ENCODE measurements at regions not wholly inside any gene's neighbourhood (a gene's known extent, or its start where the extent isn't known, plus 50 kb on each side); places are given as distances from the start of the nearest gene placed in this dataset.
"Not testable (repeated sequence)": the region's sequence is repeated elsewhere in the genome, so short reads cannot be mapped to it uniquely, and the experiment has no call there.

GRCh38 chr1:196160066-196160795 is 448.0 kb downstream of the KCNT2 start:
- no peak for DNase-seq

- DNase-seq = no peak
Measured at GRCh38 chr1:196155586-196155985, 452.7 kb downstream of the KCNT2 start.

GRCh38 chr1:196152975-196153374 is 455.3 kb downstream of the KCNT2 start:
- DNase-seq = no peak

GRCh38 chr1:196152086-196152485 is 456.2 kb downstream of the KCNT2 start:
- no peak for DNase-seq

GRCh38 chr1:196148367-196148970 is 459.8 kb downstream of the KCNT2 start:
- DNase-seq = no peak

GRCh38 chr1:196147530-196147929 is 460.7 kb downstream of the KCNT2 start:
- no peak for DNase-seq

- not testable (repeated sequence) for DNase-seq
Measured at GRCh38 chr1:196145151-196145550, 463.1 kb downstream of the KCNT2 start.

GRCh38 chr1:196144588-196144987 is 463.7 kb downstream of the KCNT2 start:
- DNase-seq = no peak

GRCh38 chr1:196143602-196144342 is 464.5 kb downstream of the KCNT2 start:
- no peak for DNase-seq

- DNase-seq = no peak
Measured at GRCh38 chr1:196142111-196142640, 466.1 kb downstream of the KCNT2 start.

- no peak for DNase-seq
Measured at GRCh38 chr1:196136396-196136795, 471.8 kb downstream of the KCNT2 start.

GRCh38 chr1:196131691-196132090 is 476.5 kb downstream of the KCNT2 start:
- DNase-seq = no peak

GRCh38 chr1:196128835-196129234 is 479.4 kb downstream of the KCNT2 start:
- DNase-seq = no peak

- DNase-seq = no peak
Measured at GRCh38 chr1:196121181-196121580, 487.1 kb downstream of the KCNT2 start.

GRCh38 chr1:196115646-196116045 is 492.6 kb downstream of the KCNT2 start:
- no peak for DNase-seq

GRCh38 chr1:196114193-196114592 is 494.0 kb downstream of the KCNT2 start:
- DNase-seq = no peak

- not testable (repeated sequence) for DNase-seq
Measured at GRCh38 chr1:196108990-196109389, 499.2 kb downstream of the KCNT2 start.

- no peak for DNase-seq
Measured at GRCh38 chr1:196105901-196106300, 502.3 kb downstream of the KCNT2 start.

GRCh38 chr1:196102826-196103225 is 505.4 kb downstream of the KCNT2 start:
- no peak for DNase-seq

GRCh38 chr1:196098000-196098399 is 510.2 kb downstream of the KCNT2 start:
- no peak for DNase-seq

- DNase-seq = no peak
Measured at GRCh38 chr1:196094821-196095220, 513.4 kb downstream of the KCNT2 start.

GRCh38 chr1:196091397-196092135 is 516.7 kb downstream of the KCNT2 start:
- DNase-seq = no peak

- DNase-seq = no peak
Measured at GRCh38 chr1:196090226-196090625, 518.0 kb downstream of the KCNT2 start.

Measured in stimulated activated CD4-positive, alpha-beta T cell treated with anti-CD3 and anti-CD28 coated beads, Interleukin-4, amount 100 ng/mL, for 24 hours (primary cell).